ENCODE measurements at regions not wholly inside any gene's neighbourhood (a gene's known extent, or its start where the extent isn't known, plus 50 kb on each side); places are given as distances from the start of the nearest gene placed in this dataset.

- no peak overlapping the region for H3K4me2 ChIP-seq (ENCODE audit: low read length)
- peaks cover 11% of the 10 kb centered on the region; the same call in 1 of the 2 replicates for H3K27me3 ChIP-seq (ENCODE audit: insufficient read depth, low read length)
- ChIA-PET RAD21 (ENCODE audit: low non-redundant PET in 1 of 2, low total read pairs in 2 of 2, uncharacterized antibody in 2 of 2, unreplicated experiment in 2 of 2) (no interaction called here), POLR2A (no interaction called here), CTCF (no interaction called here)
- H4K20me1 ChIP-seq (ENCODE audit: insufficient read depth), result no peaks in the 10 kb centered on the region
- no peaks in the 10 kb centered on the region; the same call in 1 of the 2 replicates for H3K9me2 ChIP-seq (ENCODE audit: insufficient read depth)
- no peaks in the 10 kb centered on the region for H3K36me3 ChIP-seq (ENCODE audit: control insufficient read depth in 1 of 2, insufficient read depth in 2 of 2, low read length in 2 of 2)
- H3K79me2 ChIP-seq (ENCODE audit: insufficient read depth, low read length), result no peaks in the 10 kb centered on the region
- BruUV-seq (replicated peaks), result no TSS peak
- DNase-seq (ENCODE audit: low read depth, low spot score), result no peak
- H2AFZ ChIP-seq (ENCODE audit: low read depth, low read length, poor library complexity, severe bottlenecking), result no peak overlapping the region
- intact Hi-C loops (cut with micrococcal nuclease), result no loop called here
- H3K4me1 ChIP-seq (ENCODE audit: control insufficient read depth in 1 of 2, insufficient read depth in 2 of 2, low read length in 2 of 2), result no peaks in the 10 kb centered on the region
- ATAC-seq, result no peak
- H3K9ac ChIP-seq (ENCODE audit: low read length), result no peak overlapping the region
- no peak for TF ChIP-seq CTCF (IDR thresholded peaks at IDR 0.05 in 2 of 3, conservative IDR thresholded peaks at IDR 0.05 in 1 of 3; ENCODE audit: borderline replicate concordance in 1 of 3, insufficient read depth in 1 of 3, low read depth in 2 of 3, low read length in 2 of 3)
- no peak overlapping the region for H3K27ac ChIP-seq (ENCODE audit: low read depth, low read length)
- no peaks in the 10 kb centered on the region for H3K9me3 ChIP-seq (ENCODE audit: control insufficient read depth in 1 of 2, insufficient read depth in 1 of 2, low read depth in 1 of 2, low read length in 2 of 2)
- H3K4me3 ChIP-seq (replicated peaks in 1 of 2; ENCODE audit: low read depth in 1 of 2, low read length in 2 of 2), result no peak overlapping the region
These were observed 171.4 kb upstream of the NFIB start for GRCh38 chr9:14485366-14485765.

GRCh38 chr9:14482856-14483255, 168.9 kb upstream of the NFIB start:
- H3K9me3 ChIP-seq (ENCODE audit: control insufficient read depth in 1 of 2, insufficient read depth in 1 of 2, low read depth in 1 of 2, low read length in 2 of 2), result no peaks in the 10 kb centered on the region
- ChIA-PET RAD21 (ENCODE audit: low non-redundant PET in 1 of 2, low total read pairs in 2 of 2, uncharacterized antibody in 2 of 2, unreplicated experiment in 2 of 2) (no interaction called here), CTCF (no interaction called here), POLR2A (no interaction called here)
- H3K27ac ChIP-seq (ENCODE audit: low read depth, low read length), result no peak overlapping the region
- H3K79me2 ChIP-seq (ENCODE audit: insufficient read depth, low read length), result no peaks in the 10 kb centered on the region
- no peak overlapping the region for H3K4me3 ChIP-seq (replicated peaks in 1 of 2; ENCODE audit: low read depth in 1 of 2, low read length in 2 of 2)
- ATAC-seq (no peak), DNase-seq (ENCODE audit: low read depth, low spot score) (no peak)
- no peaks in the 10 kb centered on the region for H3K4me1 ChIP-seq (ENCODE audit: control insufficient read depth in 1 of 2, insufficient read depth in 2 of 2, low read length in 2 of 2)
- H4K20me1 ChIP-seq (ENCODE audit: insufficient read depth), result no peaks in the 10 kb centered on the region
- H3K9ac ChIP-seq (ENCODE audit: low read length), result no peak overlapping the region
- H3K4me2 ChIP-seq (ENCODE audit: low read length), result no peak overlapping the region
- BruUV-seq (replicated peaks), result no TSS peak
- no peaks in the 10 kb centered on the region for H3K36me3 ChIP-seq (ENCODE audit: control insufficient read depth in 1 of 2, insufficient read depth in 2 of 2, low read length in 2 of 2)
- no peaks in the 10 kb centered on the region; the same call in 1 of the 2 replicates for H3K9me2 ChIP-seq (ENCODE audit: insufficient read depth)
- peaks cover 14% of the 10 kb centered on the region for H3K27me3 ChIP-seq (ENCODE audit: insufficient read depth, low read length)
- no peak overlapping the region for H2AFZ ChIP-seq (ENCODE audit: low read depth, low read length, poor library complexity, severe bottlenecking)
- intact Hi-C loops (cut with micrococcal nuclease), result no loop called here
- no peak for TF ChIP-seq EGR1 (IDR thresholded peaks at IDR 0.05; ENCODE audit: low read depth)
- TF ChIP-seq CBX3 (IDR thresholded peaks at IDR 0.05; ENCODE audit: low read depth), result no peak
- no peak for TF ChIP-seq ZFX (IDR thresholded peaks at IDR 0.05)
- no peak for TF ChIP-seq FOSL1 (IDR thresholded peaks at IDR 0.05; ENCODE audit: low read depth)
- no peak for TF ChIP-seq JUND (IDR thresholded peaks at IDR 0.05)
- no peak for TF ChIP-seq POLR2A (IDR thresholded peaks at IDR 0.05; ENCODE audit: borderline replicate concordance, extremely low read depth, insufficient read depth, insufficient read length)
- TF ChIP-seq ELF1 (IDR thresholded peaks at IDR 0.05; ENCODE audit: borderline replicate concordance, low read depth), result no peak
- TF ChIP-seq MAX (IDR thresholded peaks at IDR 0.05), result no peak
- TF ChIP-seq SIN3A (IDR thresholded peaks at IDR 0.05; ENCODE audit: low read depth), result no peak
- TF ChIP-seq SRF (IDR thresholded peaks at IDR 0.05; ENCODE audit: low read depth), result no peak
- TF ChIP-seq SP1 (IDR thresholded peaks at IDR 0.05; ENCODE audit: low read depth), result no peak
- no peak for TF ChIP-seq YY1 (IDR thresholded peaks at IDR 0.05; ENCODE audit: extremely low read depth, insufficient replicate concordance, low read depth, low read length)
- no peak for TF ChIP-seq ZBTB33 (IDR thresholded peaks at IDR 0.05; ENCODE audit: extremely low read depth, insufficient replicate concordance, low read length)
- no peak for TF ChIP-seq ATF3 (IDR thresholded peaks at IDR 0.05)
- TF ChIP-seq CEBPB (IDR thresholded peaks at IDR 0.05; ENCODE audit: low read depth), result no peak

All from HCT116 (cell line).